ENCODE measurements at regions not wholly inside any gene's neighbourhood (a gene's known extent, or its start where the extent isn't known, plus 50 kb on each side); places are given as distances from the start of the nearest gene placed in this dataset.

- Histone ChIP-seq H3K27ac (no peak overlapping the region), H3K79me2 (ENCODE audit: insufficient read depth) (no peaks in the 10 kb centered on the region), H3K9ac (no peak overlapping the region), H3K27me3 (replicated peaks; ENCODE audit: insufficient read depth) (no peaks in the 10 kb centered on the region), H2AFZ (no peak overlapping the region), H3K9me2 (ENCODE audit: insufficient read depth) (no peaks in the 10 kb centered on the region), H3F3A (ENCODE audit: insufficient read depth) (peaks cover 1% of the 10 kb centered on the region; the same call in 1 of the 2 replicates), H3K4me2 (ENCODE audit: unreplicated experiment) (peak overlapping the region; percentile 55), H3K4me1 (ENCODE audit: insufficient read depth) (peaks cover 11% of the 10 kb centered on the region), H3K9me3 (ENCODE audit: low read depth) (no peaks in the 10 kb centered on the region), H4K20me1 (ENCODE audit: insufficient read depth) (no peaks in the 10 kb centered on the region), H3K36me3 (ENCODE audit: low read depth) (no peaks in the 10 kb centered on the region), H3K4me3 (no peak overlapping the region)
- 48 to 53% methylated on average over 7 of the region's 7 CpGs for WGBS, 2 experiments (ENCODE audit: low coverage in 1 of 2, low lambda C conversion rate in 2 of 2, missing lambda C conversion rate in 2 of 2)
- no peak for TF ChIP-seq EZH2phosphoT487 (IDR thresholded peaks at IDR 0.05; ENCODE audit: insufficient read depth, low read depth)
- TF ChIP-seq EZH2 (IDR thresholded peaks at IDR 0.05; ENCODE audit: insufficient read depth, poor library complexity, severe bottlenecking), result no peak
- in situ Hi-C loops (cut with MboI), result no loop called here
- peak; percentile 92 for DNase-seq
These were observed 63.1 kb upstream of the BCO1 start for GRCh38 chr16:81175325-81175891.

GRCh38 chr16:81174644-81175324 lies 63.7 kb upstream of the BCO1 start:
- Histone ChIP-seq H3K79me2 (ENCODE audit: insufficient read depth) (no peaks in the 10 kb centered on the region), H2AFZ (no peak overlapping the region), H3K36me3 (ENCODE audit: low read depth) (no peaks in the 10 kb centered on the region), H3K27me3 (replicated peaks; ENCODE audit: insufficient read depth) (no peaks in the 10 kb centered on the region), H3K4me2 (ENCODE audit: unreplicated experiment) (peak overlapping the region; percentile 16), H3K9ac (no peak overlapping the region), H3K9me2 (ENCODE audit: insufficient read depth) (no peaks in the 10 kb centered on the region), H3F3A (ENCODE audit: insufficient read depth) (no peaks in the 10 kb centered on the region), H4K20me1 (ENCODE audit: insufficient read depth) (no peaks in the 10 kb centered on the region), H3K27ac (no peak overlapping the region), H3K9me3 (ENCODE audit: low read depth) (no peaks in the 10 kb centered on the region), H3K4me3 (no peak overlapping the region), H3K4me1 (ENCODE audit: insufficient read depth) (peaks cover 11% of the 10 kb centered on the region)
- 80 to 81% methylated on average over 13 of the region's 13 CpGs for WGBS, 2 experiments (ENCODE audit: low coverage in 1 of 2, low lambda C conversion rate in 2 of 2, missing lambda C conversion rate in 2 of 2)
- in situ Hi-C loops (cut with MboI), result no loop called here
- DNase-seq, result peak; percentile 49
- no peak for TF ChIP-seq EZH2 (IDR thresholded peaks at IDR 0.05; ENCODE audit: insufficient read depth, poor library complexity, severe bottlenecking)
- TF ChIP-seq EZH2phosphoT487 (IDR thresholded peaks at IDR 0.05; ENCODE audit: insufficient read depth, low read depth), result no peak

- H3K4me3 ChIP-seq, result no peak overlapping the region
- 78 to 79% methylated on average over 13 of the region's 13 CpGs for WGBS, 2 experiments (ENCODE audit: low coverage in 1 of 2, low lambda C conversion rate in 2 of 2, missing lambda C conversion rate in 2 of 2)
- H3K36me3 ChIP-seq (ENCODE audit: low read depth), result no peaks in the 10 kb centered on the region
- no peak for DNase-seq
- H3K4me2 ChIP-seq (ENCODE audit: unreplicated experiment), result no peak overlapping the region
- no peaks in the 10 kb centered on the region for H3K27me3 ChIP-seq (replicated peaks; ENCODE audit: insufficient read depth)
- no peaks in the 10 kb centered on the region for H4K20me1 ChIP-seq (ENCODE audit: insufficient read depth)
- H3K79me2 ChIP-seq (ENCODE audit: insufficient read depth), result no peaks in the 10 kb centered on the region
- no peaks in the 10 kb centered on the region for H3K9me2 ChIP-seq (ENCODE audit: insufficient read depth)
- H3K9me3 ChIP-seq (ENCODE audit: low read depth), result no peaks in the 10 kb centered on the region
- no peak overlapping the region for H3K27ac ChIP-seq
- H2AFZ ChIP-seq, result no peak overlapping the region
- in situ Hi-C loops (cut with MboI), result no loop called here
- no peaks in the 10 kb centered on the region for H3F3A ChIP-seq (ENCODE audit: insufficient read depth)
- TF ChIP-seq EZH2 (IDR thresholded peaks at IDR 0.05; ENCODE audit: insufficient read depth, poor library complexity, severe bottlenecking) (no peak), EZH2phosphoT487 (IDR thresholded peaks at IDR 0.05; ENCODE audit: insufficient read depth, low read depth) (no peak)
- H3K9ac ChIP-seq, result no peak overlapping the region
- H3K4me1 ChIP-seq (ENCODE audit: insufficient read depth), result peaks cover 11% of the 10 kb centered on the region
These were observed 65.5 kb upstream of the BCO1 start for GRCh38 chr16:81172769-81173658.

GRCh38 chr16:81170824-81171223 lies 67.7 kb upstream of the BCO1 start:
- H3K79me2 ChIP-seq (ENCODE audit: insufficient read depth), result no peaks in the 10 kb centered on the region
- DNase-seq, result peak; percentile 12
- H3K27ac ChIP-seq, result no peak overlapping the region
- no peaks in the 10 kb centered on the region for H3F3A ChIP-seq (ENCODE audit: insufficient read depth)
- H3K4me3 ChIP-seq, result no peak overlapping the region
- no peak overlapping the region for H3K9ac ChIP-seq
- in situ Hi-C loops (cut with MboI), result no loop called here
- H3K36me3 ChIP-seq (ENCODE audit: low read depth), result no peaks in the 10 kb centered on the region
- 32 to 40% methylated on average over 7 of the region's 7 CpGs for WGBS, 2 experiments (ENCODE audit: low coverage in 1 of 2, low lambda C conversion rate in 2 of 2, missing lambda C conversion rate in 2 of 2)
- no peaks in the 10 kb centered on the region for H4K20me1 ChIP-seq (ENCODE audit: insufficient read depth)
- TF ChIP-seq EZH2phosphoT487 (IDR thresholded peaks at IDR 0.05; ENCODE audit: insufficient read depth, low read depth) (no peak), EZH2 (IDR thresholded peaks at IDR 0.05; ENCODE audit: insufficient read depth, poor library complexity, severe bottlenecking) (no peak)
- H3K27me3 ChIP-seq (replicated peaks; ENCODE audit: insufficient read depth), result no peaks in the 10 kb centered on the region
- peaks cover 11% of the 10 kb centered on the region for H3K4me1 ChIP-seq (ENCODE audit: insufficient read depth)
- no peaks in the 10 kb centered on the region for H3K9me2 ChIP-seq (ENCODE audit: insufficient read depth)
- H3K9me3 ChIP-seq (ENCODE audit: low read depth), result no peaks in the 10 kb centered on the region
- no peak overlapping the region for H3K4me2 ChIP-seq (ENCODE audit: unreplicated experiment)
- H2AFZ ChIP-seq, result no peak overlapping the region

Data from GM23248 (cell line).